Tibial nerve (tissue), 3 donors: ENCODE measurements at regions not wholly inside any gene's neighbourhood (a gene's known extent, or its start where the extent isn't known, plus 50 kb on each side); places are given as distances from the start of the nearest gene placed in this dataset.

Experiments
- CTCF ChIP-seq, 5 experiments: fragments of 200-600 bp in 3 of 5; fragments of 450-650 bp in 2 of 5; sonication (generic) in 3 of 5; IDR thresholded peaks; one replicate each; pipeline ENCODE4 v1.5.1; 2016 to 2019; ENCODE audit warnings: antibody characterized with exemption in 5 of 5, mild to moderate bottlenecking in 3 of 5, moderate library complexity in 2 of 5
- POLR2A ChIP-seq, 2 donors: fragments of 450-650 bp; IDR thresholded peaks; one replicate each; pipeline ENCODE4 v1.6.1; 2017; ENCODE audit warnings: antibody characterized with exemption in 2 of 2, mild to moderate bottlenecking in 2 of 2, moderate library complexity in 2 of 2

- TF ChIP-seq CTCF (IDR thresholded peaks at IDR 0.05) (no peak), POLR2A (IDR thresholded peaks at IDR 0.05) (no peak)
Measured at GRCh38 chr20:17036541-17036940, 190.3 kb upstream of the PCSK2 start.
